ENCODE measurements at regions not wholly inside any gene's neighbourhood (a gene's known extent, or its start where the extent isn't known, plus 50 kb on each side); places are given as distances from the start of the nearest gene placed in this dataset.

DNA sequence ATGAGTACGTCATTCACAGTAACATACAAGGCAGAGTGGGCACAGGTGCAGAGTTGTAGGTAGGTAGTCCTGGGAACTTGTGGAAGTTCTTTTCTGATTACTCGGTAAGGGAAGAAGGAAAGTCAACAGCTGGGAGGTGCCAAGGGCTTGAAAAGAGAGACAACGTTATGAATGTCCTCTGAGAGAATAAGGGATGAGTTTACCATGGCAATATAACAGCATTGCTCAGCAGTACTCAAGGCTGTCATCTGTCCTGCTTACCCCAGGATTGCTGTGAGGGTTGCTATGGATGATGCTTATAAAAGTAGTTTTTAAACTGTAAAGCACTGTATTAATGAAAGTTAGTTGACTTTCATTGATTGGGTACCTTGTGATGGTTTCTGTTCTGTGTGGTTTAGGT is 369.1 kb upstream of the SGCD start:
- no peak overlapping the region for H3K27ac Mint-ChIP-seq (ENCODE audit: unreplicated experiment)
- H3K36me3 Mint-ChIP-seq (ENCODE audit: unreplicated experiment) = no peaks in the 10 kb centered on the region
- TF ChIP-seq, protein P1, sequence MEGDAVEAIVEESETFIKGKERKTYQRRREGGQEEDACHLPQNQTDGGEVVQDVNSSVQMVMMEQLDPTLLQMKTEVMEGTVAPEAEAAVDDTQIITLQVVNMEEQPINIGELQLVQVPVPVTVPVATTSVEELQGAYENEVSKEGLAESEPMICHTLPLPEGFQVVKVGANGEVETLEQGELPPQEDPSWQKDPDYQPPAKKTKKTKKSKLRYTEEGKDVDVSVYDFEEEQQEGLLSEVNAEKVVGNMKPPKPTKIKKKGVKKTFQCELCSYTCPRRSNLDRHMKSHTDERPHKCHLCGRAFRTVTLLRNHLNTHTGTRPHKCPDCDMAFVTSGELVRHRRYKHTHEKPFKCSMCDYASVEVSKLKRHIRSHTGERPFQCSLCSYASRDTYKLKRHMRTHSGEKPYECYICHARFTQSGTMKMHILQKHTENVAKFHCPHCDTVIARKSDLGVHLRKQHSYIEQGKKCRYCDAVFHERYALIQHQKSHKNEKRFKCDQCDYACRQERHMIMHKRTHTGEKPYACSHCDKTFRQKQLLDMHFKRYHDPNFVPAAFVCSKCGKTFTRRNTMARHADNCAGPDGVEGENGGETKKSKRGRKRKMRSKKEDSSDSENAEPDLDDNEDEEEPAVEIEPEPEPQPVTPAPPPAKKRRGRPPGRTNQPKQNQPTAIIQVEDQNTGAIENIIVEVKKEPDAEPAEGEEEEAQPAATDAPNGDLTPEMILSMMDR (IDR thresholded peaks at IDR 0.05; ENCODE audit: partially characterized antibody, unreplicated experiment) = no peak
- peaks cover 7% of the 10 kb centered on the region for H3K4me1 Mint-ChIP-seq (ENCODE audit: low read depth, unreplicated experiment)
- no peaks in the 10 kb centered on the region for H3K9me3 Mint-ChIP-seq (ENCODE audit: unreplicated experiment)
- no peak for DNase-seq
- H3K4me3 Mint-ChIP-seq (ENCODE audit: unreplicated experiment) = no peak overlapping the region
- H3K27me3 Mint-ChIP-seq (ENCODE audit: unreplicated experiment) = peaks cover 3% of the 10 kb centered on the region

DNA sequence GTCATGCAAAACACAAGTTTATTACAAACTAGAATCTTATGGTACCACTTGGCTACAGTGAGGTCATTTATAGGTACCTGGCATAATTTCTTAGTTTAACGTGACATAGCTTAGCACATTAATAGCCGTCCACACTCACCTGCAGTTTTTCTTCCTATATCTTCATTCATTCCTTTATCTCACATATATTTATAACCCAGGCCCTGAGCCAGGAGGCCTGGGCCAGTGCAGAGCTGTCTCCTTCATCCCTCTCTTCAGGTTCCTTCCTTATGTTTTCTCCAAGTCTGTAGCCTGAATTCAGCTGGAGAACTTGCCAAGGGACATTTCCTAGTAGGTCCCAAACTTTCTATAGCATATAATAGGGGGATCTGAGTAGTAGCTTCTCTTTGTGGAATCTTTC is 367.9 kb upstream of the SGCD start:
- Mint-ChIP-seq H3K27ac (ENCODE audit: unreplicated experiment) (no peak overlapping the region), H3K9me3 (ENCODE audit: unreplicated experiment) (no peaks in the 10 kb centered on the region), H3K36me3 (ENCODE audit: unreplicated experiment) (no peaks in the 10 kb centered on the region), H3K27me3 (ENCODE audit: unreplicated experiment) (peaks cover 3% of the 10 kb centered on the region), H3K4me1 (ENCODE audit: low read depth, unreplicated experiment) (peaks cover 4% of the 10 kb centered on the region), H3K4me3 (ENCODE audit: unreplicated experiment) (no peak overlapping the region)
- TF ChIP-seq, protein P1 (IDR thresholded peaks at IDR 0.05; ENCODE audit: partially characterized antibody, unreplicated experiment) = no peak
- no peak for DNase-seq

DNA sequence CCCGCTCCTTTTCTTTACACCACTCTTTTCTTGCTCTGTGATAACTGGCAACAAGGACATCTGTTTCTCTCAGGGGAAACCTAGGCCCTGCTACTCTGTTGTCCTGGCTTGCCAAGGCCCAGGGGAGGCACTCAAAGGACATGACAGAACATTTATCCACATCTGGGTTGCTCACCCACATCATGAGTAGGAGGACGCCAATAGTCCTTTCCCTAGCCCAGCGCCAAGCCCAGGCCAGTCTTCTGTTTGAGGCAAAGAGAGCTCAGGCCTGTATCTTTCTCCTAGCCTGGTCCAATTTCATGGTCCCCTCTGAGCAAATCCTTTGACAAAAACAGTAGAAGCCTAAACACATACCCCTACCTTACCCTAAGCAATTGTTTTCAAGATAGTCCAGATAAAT is 366.8 kb upstream of the SGCD start:
- Mint-ChIP-seq H3K27me3 (ENCODE audit: unreplicated experiment) (peaks cover 3% of the 10 kb centered on the region), H3K36me3 (ENCODE audit: unreplicated experiment) (no peaks in the 10 kb centered on the region), H3K4me1 (ENCODE audit: low read depth, unreplicated experiment) (peaks cover 4% of the 10 kb centered on the region), H3K9me3 (ENCODE audit: unreplicated experiment) (no peaks in the 10 kb centered on the region), H3K27ac (ENCODE audit: unreplicated experiment) (no peak overlapping the region), H3K4me3 (ENCODE audit: unreplicated experiment) (no peak overlapping the region)
- DNase-seq = no peak
- TF ChIP-seq, protein P1 (IDR thresholded peaks at IDR 0.05; ENCODE audit: partially characterized antibody, unreplicated experiment) = no peak

DNA sequence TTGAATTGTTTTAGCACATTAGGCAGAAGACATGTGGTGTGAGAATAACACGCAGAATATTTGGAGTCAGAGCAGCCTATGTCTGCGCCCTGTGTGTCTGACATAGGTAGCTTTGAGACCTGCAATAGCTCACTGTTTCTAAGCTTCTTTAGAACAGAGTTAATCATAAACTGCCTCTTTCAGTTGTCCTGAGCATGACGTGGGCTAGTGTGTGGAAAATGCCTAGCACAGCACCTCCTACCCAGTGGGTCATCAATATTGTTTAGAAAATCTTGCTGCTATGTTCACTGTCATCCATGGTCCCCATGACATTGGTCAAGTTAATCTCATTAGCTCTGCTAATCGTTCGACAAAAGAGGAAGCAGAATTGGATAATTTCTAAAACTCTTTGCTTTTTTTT is 357.4 kb upstream of the SGCD start:
- Mint-ChIP-seq H3K9me3 (ENCODE audit: unreplicated experiment) (no peaks in the 10 kb centered on the region), H3K27ac (ENCODE audit: unreplicated experiment) (no peak overlapping the region), H3K27me3 (ENCODE audit: unreplicated experiment) (peaks cover 2% of the 10 kb centered on the region), H3K4me1 (ENCODE audit: low read depth, unreplicated experiment) (no peaks in the 10 kb centered on the region), H3K36me3 (ENCODE audit: unreplicated experiment) (no peaks in the 10 kb centered on the region), H3K4me3 (ENCODE audit: unreplicated experiment) (no peak overlapping the region)
- TF ChIP-seq, protein P1 (IDR thresholded peaks at IDR 0.05; ENCODE audit: partially characterized antibody, unreplicated experiment) = no peak
- DNase-seq = no peak

DNA sequence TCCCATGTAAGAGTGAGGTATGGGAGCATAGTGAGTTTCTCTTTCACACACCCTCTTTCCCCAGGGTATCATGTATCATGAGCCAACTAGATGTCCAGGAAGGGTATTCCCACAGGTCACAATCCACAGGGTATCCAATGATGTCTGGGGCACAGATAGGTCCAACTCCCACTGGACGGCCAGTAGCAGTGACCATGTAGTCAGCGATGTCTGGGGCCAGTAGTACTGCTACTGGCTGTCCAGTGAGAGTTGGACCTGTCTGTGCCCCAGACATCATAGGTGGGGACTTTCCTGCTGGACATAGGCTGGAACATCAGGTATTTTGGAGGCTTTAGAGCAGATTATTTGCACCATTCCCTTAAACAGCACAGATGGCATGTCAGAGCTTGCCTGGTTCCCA is 352.6 kb upstream of the SGCD start:
- Mint-ChIP-seq H3K27ac (ENCODE audit: unreplicated experiment) (no peak overlapping the region), H3K27me3 (ENCODE audit: unreplicated experiment) (peaks cover 2% of the 10 kb centered on the region), H3K36me3 (ENCODE audit: unreplicated experiment) (no peaks in the 10 kb centered on the region), H3K4me1 (ENCODE audit: low read depth, unreplicated experiment) (peaks cover 18% of the 10 kb centered on the region), H3K9me3 (ENCODE audit: unreplicated experiment) (peaks cover 5% of the 10 kb centered on the region), H3K4me3 (ENCODE audit: unreplicated experiment) (no peak overlapping the region)
- no peak for DNase-seq
- TF ChIP-seq, protein P1 (IDR thresholded peaks at IDR 0.05; ENCODE audit: partially characterized antibody, unreplicated experiment) = no peak
